Hypothalamus (tissue), 51 donors: ENCODE measurements at regions not wholly inside any gene's neighbourhood (a gene's known extent, or its start where the extent isn't known, plus 50 kb on each side); places are given as distances from the start of the nearest gene placed in this dataset.

ENCODE experiments used
- DNase-seq, 51 donors: peaks; one replicate each; lab custom pipeline; 2025; lab: John Stamatoyannopoulos, UW

- DNase-seq: no peak
Observed at GRCh38 chr9:582775-583174, 258.7 kb upstream of the DMRT1 start.

DNA sequence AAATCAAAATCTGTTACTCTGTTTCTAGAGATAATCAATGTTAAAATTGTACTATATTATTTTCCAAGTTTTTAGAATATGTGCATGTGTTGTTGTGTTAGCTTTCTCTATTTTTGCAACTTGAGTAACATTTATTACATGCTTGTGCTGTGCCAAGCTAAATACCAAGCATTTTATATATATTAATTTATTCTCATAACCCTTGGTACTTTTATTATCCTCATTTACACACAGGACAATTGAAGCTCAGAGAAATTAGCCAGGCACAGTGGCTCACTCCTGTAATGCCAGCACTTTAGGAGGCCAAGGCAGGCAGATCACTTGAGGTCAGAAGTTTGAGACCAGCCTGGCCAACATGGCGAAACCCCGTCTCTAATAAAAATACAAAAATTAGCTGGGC lies 254.0 kb upstream of the DMRT1 start:
- no peak for DNase-seq

DNA sequence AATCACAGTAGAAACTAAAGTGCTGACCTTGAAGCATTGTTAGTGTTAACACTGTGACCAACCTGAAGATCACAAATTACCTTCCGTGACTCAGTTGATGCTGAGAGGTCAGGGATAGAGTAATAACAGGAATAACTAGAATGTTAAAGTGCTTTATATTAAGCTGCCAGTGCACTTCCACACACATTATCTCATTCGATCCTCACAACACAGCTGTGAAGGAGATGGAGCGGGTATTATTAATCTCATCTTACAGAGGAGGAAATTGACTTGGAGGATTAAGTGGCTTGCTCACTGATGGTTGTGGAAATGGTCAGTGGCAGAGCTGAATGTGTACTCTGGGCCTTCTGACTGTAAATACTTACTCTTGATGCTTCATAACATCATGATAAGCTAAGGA lies 252.5 kb upstream of the DMRT1 start:
- no peak for DNase-seq

GRCh38 chr9:589723-590122 lies 251.8 kb upstream of the DMRT1 start:
- DNase-seq: no peak

- no peak for DNase-seq
Observed at GRCh38 chr9:591292-591691, 250.2 kb upstream of the DMRT1 start.

DNA sequence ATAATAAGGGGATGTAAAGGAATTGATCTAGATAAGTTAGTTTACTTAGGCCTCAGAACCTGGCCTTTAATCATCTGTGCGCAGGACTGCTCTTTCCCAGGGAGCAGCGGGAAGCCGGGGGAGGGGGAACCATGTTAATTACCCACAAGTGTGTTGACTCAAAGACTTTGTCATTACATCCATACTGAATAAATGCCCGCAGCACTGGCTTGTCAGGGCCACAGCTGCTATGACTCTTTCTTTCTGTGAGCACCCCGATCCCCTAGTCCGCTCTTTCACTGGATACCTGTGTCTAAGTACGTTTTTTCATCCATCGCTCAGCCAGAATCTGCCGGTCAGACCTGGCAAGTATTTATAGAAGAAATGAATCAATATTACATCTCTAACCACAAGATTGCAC lies 249.3 kb upstream of the DMRT1 start:
- no peak for DNase-seq

- DNase-seq: no peak
Observed at GRCh38 chr9:592733-593132, 248.8 kb upstream of the DMRT1 start.

DNA sequence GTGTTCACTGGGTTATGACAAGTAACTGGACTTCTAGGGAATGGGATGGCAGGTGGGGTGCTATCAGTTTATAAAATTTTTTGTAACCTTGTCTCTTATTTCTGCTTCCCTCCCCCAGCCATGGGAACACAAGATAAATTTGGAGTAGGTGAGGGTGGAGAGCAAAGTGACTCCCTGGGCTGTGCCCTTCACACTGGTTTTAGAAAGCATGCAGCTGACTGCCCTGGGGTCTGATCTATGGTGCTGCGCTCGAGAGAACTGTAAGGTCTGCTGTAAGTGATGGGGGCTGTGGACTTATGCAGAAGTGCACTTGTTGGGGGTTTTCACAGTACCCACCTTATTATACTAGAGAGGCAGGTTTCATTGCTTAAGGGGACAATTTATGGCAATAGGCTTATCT lies 247.7 kb upstream of the DMRT1 start:
- no peak for DNase-seq

DNA sequence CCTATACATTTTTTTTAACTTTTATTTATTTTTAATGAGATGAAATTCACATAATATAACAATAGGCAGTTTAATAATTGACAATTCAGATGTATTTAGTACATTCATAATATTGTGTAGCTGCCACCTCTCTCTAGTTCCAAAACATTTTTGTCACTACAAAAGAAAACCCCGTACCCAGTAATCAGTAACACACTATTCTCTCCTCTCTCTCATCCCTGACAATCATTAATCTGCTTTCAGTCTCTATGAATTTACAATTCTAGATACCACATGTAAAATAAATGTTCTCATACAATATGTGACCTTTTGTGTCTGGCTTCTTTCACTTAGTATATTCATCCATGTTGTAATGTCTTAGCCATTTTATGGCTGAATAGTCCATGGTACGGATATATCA lies 244.8 kb upstream of the DMRT1 start:
- DNase-seq: no peak

DNA sequence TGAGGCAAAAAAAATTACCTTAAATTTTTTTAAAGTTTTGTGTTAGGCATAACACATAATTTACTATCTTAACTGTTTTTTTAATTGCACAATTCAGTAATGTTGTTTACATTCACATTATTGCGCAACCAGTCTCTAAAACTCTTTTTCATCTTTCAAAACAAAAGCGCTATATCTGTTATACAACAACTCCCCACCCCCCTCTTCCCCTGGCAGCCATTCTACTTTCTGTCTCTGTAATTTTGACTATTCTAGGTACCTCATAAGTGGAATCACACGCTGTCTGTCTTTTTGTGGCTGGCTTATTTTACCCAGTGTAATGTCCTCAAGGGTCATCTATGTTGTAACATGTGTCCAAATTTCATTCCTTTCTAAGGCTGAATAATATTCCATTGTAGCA lies 241.5 kb upstream of the DMRT1 start:
- no peak for DNase-seq

GRCh38 chr9:602716-603115 lies 238.8 kb upstream of the DMRT1 start:
- no peak for DNase-seq

- no peak for DNase-seq
Observed at GRCh38 chr9:603126-603525, 238.4 kb upstream of the DMRT1 start.

DNA sequence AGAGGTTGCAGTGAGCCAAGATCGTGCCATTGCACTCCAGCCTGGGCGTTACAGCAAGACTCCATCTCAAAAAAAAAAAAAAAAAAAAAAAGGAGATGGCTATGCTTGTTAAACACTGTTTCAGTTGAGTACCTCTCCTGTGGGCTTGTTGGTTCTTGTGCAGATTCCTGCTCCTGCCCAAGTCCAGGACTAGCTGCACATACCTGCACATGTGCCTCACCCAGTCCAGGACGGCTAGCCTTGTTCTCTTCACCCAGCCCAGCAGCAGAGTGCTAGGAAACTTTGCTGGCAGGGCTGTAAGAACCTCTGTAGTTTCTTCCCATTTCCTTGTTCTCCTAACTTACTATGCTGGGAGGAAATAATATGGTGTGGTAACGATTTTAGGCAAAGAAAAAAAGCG lies 234.1 kb upstream of the DMRT1 start:
- no peak for DNase-seq

GRCh38 chr9:613771-614347 lies 227.6 kb upstream of the DMRT1 start:
- DNase-seq: peak in 46 of 51 donors; percentile 7 to 89 (median 64)

DNA sequence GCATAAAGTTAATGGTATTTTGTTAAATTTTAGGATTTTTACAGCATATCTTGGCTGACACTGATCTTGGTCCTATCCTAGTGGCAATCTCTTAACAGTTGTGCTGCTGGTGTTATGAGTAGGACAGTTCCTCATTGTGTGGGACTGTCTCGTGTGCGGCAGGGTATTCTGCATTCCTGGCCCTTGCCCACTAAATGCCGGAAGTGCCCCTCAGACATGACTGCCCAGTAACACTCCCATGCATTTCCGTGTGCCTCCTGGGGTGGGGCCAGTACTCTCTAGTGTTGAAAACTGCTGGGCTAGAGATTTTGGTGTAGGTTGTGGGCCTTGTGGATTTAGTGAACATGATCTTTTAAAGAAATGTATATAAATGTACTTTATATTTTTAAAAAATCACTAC lies 227.1 kb upstream of the DMRT1 start:
- DNase-seq: peak in 7 of 51 donors; percentile 8 to 44 (median 10)

GRCh38 chr9:615756-616155 lies 225.7 kb upstream of the DMRT1 start:
- no peak for DNase-seq

- no peak for DNase-seq
Observed at GRCh38 chr9:616694-617093, 224.8 kb upstream of the DMRT1 start.

DNA sequence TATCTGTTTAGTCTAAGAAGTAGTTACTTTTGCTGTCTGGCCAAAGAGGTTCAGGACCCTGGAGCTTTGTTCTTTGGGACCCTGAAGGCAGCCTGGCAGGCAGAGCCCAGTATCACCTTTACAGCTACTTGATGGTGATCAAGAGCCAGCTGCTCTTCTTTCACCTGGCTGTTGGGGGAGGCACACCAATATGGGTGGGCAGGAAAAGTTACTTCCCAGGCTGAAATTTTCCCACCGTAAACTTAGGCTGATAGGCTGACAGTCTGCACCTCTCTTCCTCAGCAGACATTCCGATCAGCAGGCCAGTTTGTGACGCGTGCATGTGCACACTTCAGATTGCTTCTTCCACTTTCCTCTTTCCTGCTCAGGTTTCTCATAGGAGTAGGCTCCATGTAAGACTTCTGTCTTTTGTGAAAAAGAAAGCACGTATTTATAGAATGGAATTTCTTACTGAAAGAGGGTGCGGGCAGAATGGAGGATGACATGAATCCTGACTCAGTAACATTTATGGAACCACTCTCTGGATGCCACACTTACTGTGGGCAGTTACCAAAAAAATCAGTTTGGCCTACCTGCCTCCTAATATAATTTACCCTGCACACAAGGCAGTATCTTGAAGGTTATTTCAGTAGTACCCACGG lies 223.9 kb upstream of the DMRT1 start:
- DNase-seq: no peak

DNA sequence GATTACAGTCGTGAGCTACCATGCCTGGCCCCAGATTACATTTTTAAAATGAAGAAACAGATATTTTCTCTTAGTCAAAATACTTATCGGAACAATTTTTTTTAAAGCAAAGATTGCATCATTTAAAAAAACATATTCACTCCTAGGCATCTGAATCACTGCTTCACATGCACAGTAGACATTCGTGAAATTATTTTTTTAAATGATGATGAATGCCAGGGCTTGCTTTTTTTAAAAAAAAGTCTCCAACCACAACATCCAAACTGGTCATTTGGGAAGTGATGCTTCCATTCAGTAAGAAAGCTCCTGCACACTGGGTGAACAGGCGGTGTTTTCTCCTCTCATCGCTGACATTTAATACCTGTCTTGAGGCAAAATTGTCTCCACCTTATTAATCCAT lies 223.0 kb upstream of the DMRT1 start:
- no peak for DNase-seq

- peak in 1 of 51 donors; percentile 13 for DNase-seq
Observed at GRCh38 chr9:621201-621855, 220.2 kb upstream of the DMRT1 start.

GRCh38 chr9:624935-625500 lies 216.5 kb upstream of the DMRT1 start:
- DNase-seq: no peak

DNA sequence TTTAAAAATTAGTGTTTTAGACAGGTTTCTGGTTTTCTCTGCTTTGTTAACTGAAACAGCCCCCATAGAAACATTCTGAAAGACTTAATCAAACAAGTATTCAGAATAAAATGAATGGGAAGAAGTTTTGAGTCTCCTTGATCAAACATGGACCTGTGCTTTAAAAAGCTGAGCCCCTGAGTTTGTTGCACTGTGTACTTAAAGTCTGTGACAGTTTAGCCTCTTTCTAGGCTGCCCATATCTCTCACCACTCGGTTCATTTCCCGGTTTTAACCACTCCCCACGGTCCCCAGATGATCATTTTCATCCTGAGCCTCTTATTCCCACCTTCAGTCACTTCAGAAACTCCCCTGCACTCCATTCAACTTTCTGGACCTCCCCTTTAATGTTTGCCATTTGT lies 215.9 kb upstream of the DMRT1 start:
- DNase-seq: no peak
